ENCODE measurements at regions not wholly inside any gene's neighbourhood (a gene's known extent, or its start where the extent isn't known, plus 50 kb on each side); places are given as distances from the start of the nearest gene placed in this dataset.
A peak's percentile ranks its signal among the peaks of the same experiment; 100 is the strongest.

GRCh38 chr6:30396833-30397479, 52.0 kb downstream of the RPP21 start:
- peak; percentile 81 for TF ChIP-seq CTCF (IDR thresholded peaks at IDR 0.05)

GRCh38 chr6:30397697-30398096, 52.7 kb downstream of the RPP21 start:
- no peak for TF ChIP-seq CTCF (IDR thresholded peaks at IDR 0.05)

- TF ChIP-seq CTCF (IDR thresholded peaks at IDR 0.05): no peak
Measured at GRCh38 chr6:30399390-30400058, 54.6 kb downstream of the RPP21 start.

GRCh38 chr6:30405934-30406333, 61.0 kb downstream of the RPP21 start:
- no peak for TF ChIP-seq CTCF (IDR thresholded peaks at IDR 0.05)

- no peak for TF ChIP-seq CTCF (IDR thresholded peaks at IDR 0.05)
Measured at GRCh38 chr6:30409184-30409583, 64.2 kb downstream of the RPP21 start.

- TF ChIP-seq CTCF (IDR thresholded peaks at IDR 0.05): peak; percentile 82
Measured at GRCh38 chr6:30411515-30412207, 66.7 kb downstream of the RPP21 start.

- no peak for TF ChIP-seq CTCF (IDR thresholded peaks at IDR 0.05)
Measured at GRCh38 chr6:30418448-30418847, 70.9 kb upstream of the HLA-E start.

All from LNCAP (cell line).